Loucy (cell line): ENCODE measurements at regions not wholly inside any gene's neighbourhood (a gene's known extent, or its start where the extent isn't known, plus 50 kb on each side); places are given as distances from the start of the nearest gene placed in this dataset.

Source experiments
- H2AFZ ChIP-seq: fragments of 200-600 bp; sonication (generic); 2 replicates; pipeline ENCODE4 v1.6.0; 2016; ENCODE audit warnings: antibody characterized with exemption, mild to moderate bottlenecking, low read length, moderate library complexity
- H3F3A ChIP-seq: fragments of 200-600 bp; 2 replicates; pipeline ENCODE4 v1.6.0; 2016; ENCODE audit warnings: antibody characterized with exemption, low read depth, mild to moderate bottlenecking
- H3K27me3 ChIP-seq: fragments of 200-600 bp; sonication (generic); 2 replicates; pipeline ENCODE4 v1.6.1; 2014; ENCODE audit warnings: low read length, mild to moderate bottlenecking; ENCODE audit not compliant: insufficient read depth, poor library complexity, severe bottlenecking
- H3K36me3 ChIP-seq: fragments of 200-600 bp; sonication (generic); 2 replicates; pipeline ENCODE4 v1.6.1; 2016; ENCODE audit warnings: low read length; ENCODE audit not compliant: insufficient read depth
- H3K4me1 ChIP-seq: fragments of 200-600 bp; sonication (generic); 2 replicates; pipeline ENCODE4 v1.5.1; 2014; ENCODE audit warnings: low read length, mild to moderate bottlenecking; ENCODE audit not compliant: insufficient read depth, poor library complexity, severe bottlenecking
- H3K4me2 ChIP-seq: fragments of 200-600 bp; sonication (generic); 2 replicates; pipeline ENCODE4 v1.6.0; 2014; ENCODE audit warnings: antibody characterized with exemption, low read length, low read depth, mild to moderate bottlenecking; ENCODE audit not compliant: poor library complexity, severe bottlenecking
- H3K4me3 ChIP-seq: fragments of 200-600 bp; sonication (generic); 2 replicates; pipeline ENCODE4 v1.5.1; 2014; ENCODE audit warnings: low read length, mild to moderate bottlenecking, mixed read lengths; ENCODE audit not compliant: poor library complexity, severe bottlenecking
- H3K79me2 ChIP-seq: fragments of 200-600 bp; sonication (generic); 2 replicates; pipeline ENCODE4 v1.6.1; 2014; ENCODE audit warnings: low read length; ENCODE audit not compliant: insufficient read depth
- H3K9ac ChIP-seq: fragments of 200-600 bp; sonication (generic); 2 replicates; pipeline ENCODE4 v1.6.0; 2014; ENCODE audit warnings: mild to moderate bottlenecking, low read depth, low read length, moderate library complexity; ENCODE audit not compliant: poor library complexity, severe bottlenecking
- H3K9me2 ChIP-seq: fragments of 200-600 bp; sonication (generic); replicated peaks from 2 replicates; pipeline ENCODE4 v1.6.1; 2016; ENCODE audit warnings: low read depth, low read length, mixed read lengths
- H3K9me3 ChIP-seq: fragments of 200-600 bp; sonication (generic); 2 replicates; pipeline ENCODE4 v1.6.1; 2014; ENCODE audit warnings: mild to moderate bottlenecking, antibody characterized with exemption, low read length, low read depth; ENCODE audit not compliant: insufficient read depth
- H4K20me1 ChIP-seq: fragments of 200-600 bp; sonication (generic); 2 replicates; pipeline ENCODE4 v1.6.0; 2014; ENCODE audit warnings: antibody characterized with exemption, low read length, mild to moderate bottlenecking; ENCODE audit not compliant: insufficient read depth, poor library complexity, severe bottlenecking
- EZH2phosphoT487 ChIP-seq: fragments of 200-600 bp; IDR thresholded peaks from 2 replicates; pipeline ENCODE4 v1.6.1; 2018; ENCODE audit warnings: antibody characterized with exemption, mild to moderate bottlenecking, moderate library complexity, borderline replicate concordance
- TF ChIP-seq, protein P1 (sequence below): fragments of 200-600 bp; sonication (generic); conservative IDR thresholded peaks from 2 replicates; pipeline ENCODE4 v1.5.1; 2014; ENCODE audit warnings: mild to moderate bottlenecking, antibody characterized with exemption, low read length

DNA sequence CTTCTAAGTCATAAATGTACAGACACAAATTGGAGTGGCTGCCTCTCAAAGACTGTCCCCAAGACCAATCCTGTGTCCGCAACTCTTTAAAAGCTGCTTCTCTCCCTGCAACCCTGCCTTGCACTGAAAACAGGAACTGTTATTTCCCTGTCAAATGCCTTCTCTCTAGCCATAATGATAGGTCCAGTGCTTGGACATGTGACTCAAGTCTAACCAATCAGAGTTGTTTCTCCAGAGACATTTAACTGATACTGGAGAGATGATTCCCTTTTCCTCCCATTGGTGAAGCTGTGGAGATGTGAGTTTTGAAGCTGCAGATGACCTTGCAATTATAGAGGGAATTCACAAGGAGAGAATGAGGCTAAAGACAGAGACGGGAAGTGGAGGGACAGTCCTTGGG, 253.3 kb upstream of the CDH5 start:
- Histone ChIP-seq H3K27me3 (no peaks in the 10 kb centered on the region), H3K9ac (no peak overlapping the region), H3K4me2 (no peak overlapping the region), H3K4me3 (no peak overlapping the region), H3K9me2 (no peaks in the 10 kb centered on the region), H3K9me3 (no peaks in the 10 kb centered on the region), H3K36me3 (no peaks in the 10 kb centered on the region), H3K4me1 (no peaks in the 10 kb centered on the region), H4K20me1 (no peaks in the 10 kb centered on the region), H3K79me2 (no peaks in the 10 kb centered on the region), H2AFZ (no peak overlapping the region), H3F3A (no peaks in the 10 kb centered on the region)
- TF ChIP-seq, protein P1, sequence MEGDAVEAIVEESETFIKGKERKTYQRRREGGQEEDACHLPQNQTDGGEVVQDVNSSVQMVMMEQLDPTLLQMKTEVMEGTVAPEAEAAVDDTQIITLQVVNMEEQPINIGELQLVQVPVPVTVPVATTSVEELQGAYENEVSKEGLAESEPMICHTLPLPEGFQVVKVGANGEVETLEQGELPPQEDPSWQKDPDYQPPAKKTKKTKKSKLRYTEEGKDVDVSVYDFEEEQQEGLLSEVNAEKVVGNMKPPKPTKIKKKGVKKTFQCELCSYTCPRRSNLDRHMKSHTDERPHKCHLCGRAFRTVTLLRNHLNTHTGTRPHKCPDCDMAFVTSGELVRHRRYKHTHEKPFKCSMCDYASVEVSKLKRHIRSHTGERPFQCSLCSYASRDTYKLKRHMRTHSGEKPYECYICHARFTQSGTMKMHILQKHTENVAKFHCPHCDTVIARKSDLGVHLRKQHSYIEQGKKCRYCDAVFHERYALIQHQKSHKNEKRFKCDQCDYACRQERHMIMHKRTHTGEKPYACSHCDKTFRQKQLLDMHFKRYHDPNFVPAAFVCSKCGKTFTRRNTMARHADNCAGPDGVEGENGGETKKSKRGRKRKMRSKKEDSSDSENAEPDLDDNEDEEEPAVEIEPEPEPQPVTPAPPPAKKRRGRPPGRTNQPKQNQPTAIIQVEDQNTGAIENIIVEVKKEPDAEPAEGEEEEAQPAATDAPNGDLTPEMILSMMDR: no peak
- no peak for TF ChIP-seq EZH2phosphoT487

DNA sequence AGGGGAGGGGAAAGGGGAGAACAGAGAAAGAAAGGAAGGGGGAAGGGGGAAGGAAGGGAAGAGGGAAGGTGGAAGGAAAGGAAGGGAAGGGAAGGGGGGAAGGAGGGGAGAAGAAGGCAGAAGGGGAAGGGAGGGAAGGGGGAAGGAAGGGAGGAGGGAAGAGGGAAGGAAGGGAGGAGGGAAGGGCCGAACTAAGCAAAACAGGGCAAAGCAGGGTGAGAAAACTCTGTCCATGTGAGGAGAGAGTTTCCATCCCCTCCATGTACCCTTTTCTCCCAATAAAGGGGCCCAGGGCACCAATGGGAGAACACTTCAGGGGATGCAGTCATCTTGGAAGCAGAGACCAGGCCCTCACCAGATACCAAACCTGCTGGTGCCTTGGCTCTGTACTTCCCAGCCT, 256.8 kb upstream of the CDH5 start:
- no peaks in the 10 kb centered on the region for H3F3A ChIP-seq
- H3K9me3 ChIP-seq: no peaks in the 10 kb centered on the region
- TF ChIP-seq, protein P1: no peak
- no peak for TF ChIP-seq EZH2phosphoT487
- no peaks in the 10 kb centered on the region for H3K27me3 ChIP-seq
- H4K20me1 ChIP-seq: no peaks in the 10 kb centered on the region
- H3K9me2 ChIP-seq: no peaks in the 10 kb centered on the region
- H3K9ac ChIP-seq: no peak overlapping the region
- H3K4me2 ChIP-seq: no peak overlapping the region
- no peak overlapping the region for H3K4me3 ChIP-seq
- H2AFZ ChIP-seq: no peak overlapping the region
- H3K79me2 ChIP-seq: no peaks in the 10 kb centered on the region
- H3K36me3 ChIP-seq: no peaks in the 10 kb centered on the region
- H3K4me1 ChIP-seq: no peaks in the 10 kb centered on the region

DNA sequence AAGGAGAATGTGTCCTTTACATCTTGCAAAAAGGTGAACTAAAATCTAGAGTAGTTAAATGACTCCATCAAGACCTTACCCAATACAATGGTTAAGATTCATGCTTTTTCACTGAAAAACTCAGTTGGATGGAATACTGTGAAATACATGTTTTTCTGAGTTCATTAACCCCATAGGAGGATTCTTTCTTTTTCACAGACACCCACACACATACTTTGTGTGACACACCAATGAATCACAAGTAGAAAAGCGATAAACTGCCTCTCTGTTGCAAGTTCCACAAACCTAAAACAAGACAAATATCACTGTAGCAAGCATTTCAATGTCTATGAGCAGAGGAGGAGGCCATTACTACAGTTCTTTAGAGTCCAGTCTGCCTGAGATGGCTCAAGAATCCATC, 258.8 kb upstream of the CDH5 start:
- Histone ChIP-seq H2AFZ (no peak overlapping the region), H3F3A (no peaks in the 10 kb centered on the region), H3K4me1 (no peaks in the 10 kb centered on the region), H3K9ac (no peak overlapping the region), H3K36me3 (no peaks in the 10 kb centered on the region), H3K4me3 (no peak overlapping the region), H3K79me2 (no peaks in the 10 kb centered on the region), H3K9me3 (no peaks in the 10 kb centered on the region), H3K9me2 (no peaks in the 10 kb centered on the region), H3K4me2 (no peak overlapping the region), H4K20me1 (no peaks in the 10 kb centered on the region), H3K27me3 (no peaks in the 10 kb centered on the region)
- no peak for TF ChIP-seq EZH2phosphoT487
- TF ChIP-seq, protein P1: no peak
